SK-N-SH (cell line): ENCODE measurements at regions not wholly inside any gene's neighbourhood (a gene's known extent, or its start where the extent isn't known, plus 50 kb on each side); places are given as distances from the start of the nearest gene placed in this dataset.

Experiments
- CHD2 ChIP-seq: fragments of 150-350 bp; IDR thresholded peaks from 2 replicates; pipeline ENCODE4 v1.6.1; 2018; ENCODE audit warnings: low read length; ENCODE audit not compliant: partially characterized antibody
- CTCF ChIP-seq: fragments of 200-600 bp; sonication (generic); IDR thresholded peaks from 2 replicates; pipeline ENCODE4 v1.6.1; 2017; ENCODE audit warnings: antibody characterized with exemption, mild to moderate bottlenecking, moderate library complexity
- EZH2phosphoT487 ChIP-seq: fragments of 200-600 bp; sonication (generic); IDR thresholded peaks from 2 replicates; pipeline ENCODE4 v1.6.1; 2017; ENCODE audit warnings: low read depth, mixed run types, mild to moderate bottlenecking, antibody characterized with exemption, moderate library complexity, borderline replicate concordance
- GABPA ChIP-seq: IDR thresholded peaks from 2 replicates; pipeline ENCODE4 v1.4.0; 2012; ENCODE audit warnings: low read depth, mild to moderate bottlenecking
- JUND ChIP-seq: IDR thresholded peaks from 2 replicates; pipeline ENCODE4 v1.4.0; 2012
- POLR2AphosphoS5 ChIP-seq: IDR thresholded peaks from 2 replicates; pipeline ENCODE4 v1.6.1; 2012; ENCODE audit warnings: low read depth, low read length
- USF2 ChIP-seq: fragments of 150-350 bp; IDR thresholded peaks from 2 replicates; pipeline ENCODE4 v1.6.1; 2017; ENCODE audit warnings: antibody characterized with exemption, low read length, low read depth, borderline replicate concordance
- YY1 ChIP-seq: IDR thresholded peaks from 2 replicates; pipeline ENCODE4 v1.4.0; 2012; ENCODE audit warnings: low read depth, mild to moderate bottlenecking

- TF ChIP-seq CTCF (no peak), USF2 (no peak), POLR2AphosphoS5 (no peak), YY1 (no peak), JUND (no peak), EZH2phosphoT487 (no peak), GABPA (no peak), CHD2 (no peak)
Measured at GRCh38 chr16:62652441-62653120, 616.3 kb upstream of the CDH8 start.
